Glutamatergic neuron (in vitro differentiated cells): ENCODE measurements at regions not wholly inside any gene's neighbourhood (a gene's known extent, or its start where the extent isn't known, plus 50 kb on each side); places are given as distances from the start of the nearest gene placed in this dataset.

Source experiments
- DNase-seq: peaks from one replicate; pipeline ENCODE4 v3.0.0; 2022
- H3K27ac Mint-ChIP-seq: one replicate; pipeline ENCODE4 v1.8.0; 2020; ENCODE audit warnings: mild to moderate bottlenecking, mixed read lengths, inconsistent platforms; ENCODE audit not compliant: unreplicated experiment
- H3K27me3 Mint-ChIP-seq: one replicate; pipeline ENCODE4 v1.8.0; 2020; ENCODE audit warnings: mild to moderate bottlenecking, moderate library complexity, mixed read lengths, inconsistent platforms; ENCODE audit not compliant: unreplicated experiment
- H3K36me3 Mint-ChIP-seq: one replicate; pipeline ENCODE4 v1.8.0; 2020; ENCODE audit warnings: mild to moderate bottlenecking, mixed read lengths, inconsistent platforms; ENCODE audit not compliant: unreplicated experiment
- H3K4me1 Mint-ChIP-seq: one replicate; pipeline ENCODE4 v1.8.0; 2020; ENCODE audit warnings: mild to moderate bottlenecking, low read depth, mixed read lengths, inconsistent platforms; ENCODE audit not compliant: unreplicated experiment
- H3K4me3 Mint-ChIP-seq: one replicate; pipeline ENCODE4 v1.8.0; 2020; ENCODE audit warnings: mild to moderate bottlenecking, mixed read lengths, inconsistent platforms; ENCODE audit not compliant: unreplicated experiment
- H3K9me3 Mint-ChIP-seq: one replicate; pipeline ENCODE4 v1.8.0; 2020; ENCODE audit warnings: mild to moderate bottlenecking, moderate library complexity, mixed read lengths, inconsistent platforms; ENCODE audit not compliant: unreplicated experiment
- CTCF ChIP-seq: fragments of 200-600 bp; sonication (generic); IDR thresholded peaks from one replicate; pipeline ENCODE4 v1.5.0; 2021; ENCODE audit not compliant: partially characterized antibody, unreplicated experiment

DNA sequence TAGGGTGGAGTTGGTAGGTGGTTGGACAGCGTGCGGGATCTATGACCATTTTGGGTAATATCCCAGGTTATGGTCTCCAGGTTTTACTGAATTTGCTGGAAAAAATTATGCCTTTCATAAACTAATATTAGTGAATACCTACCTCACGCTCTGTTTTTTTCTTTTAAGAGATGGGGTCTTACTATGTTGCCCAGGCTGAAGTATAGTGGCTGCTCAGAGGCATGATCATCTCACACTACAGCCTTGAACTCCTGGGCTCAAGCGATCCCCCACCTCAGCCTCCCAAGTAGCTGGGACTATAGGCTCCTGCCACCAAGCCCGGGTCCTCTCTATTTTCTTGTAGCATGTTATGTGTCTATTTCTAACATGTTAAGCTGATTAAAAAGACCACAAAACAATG lies 100.2 kb downstream of the RHOU start:
- H3K9me3 Mint-ChIP-seq = no peaks in the 10 kb centered on the region
- no peak overlapping the region for H3K4me3 Mint-ChIP-seq
- H3K36me3 Mint-ChIP-seq = no peaks in the 10 kb centered on the region
- peaks cover 3% of the 10 kb centered on the region for H3K27me3 Mint-ChIP-seq
- no peak overlapping the region for H3K27ac Mint-ChIP-seq
- no peak for TF ChIP-seq CTCF
- H3K4me1 Mint-ChIP-seq = peaks cover 11% of the 10 kb centered on the region
- DNase-seq = no peak

- DNase-seq = no peak
- no peak for TF ChIP-seq CTCF
- no peak overlapping the region for H3K27ac Mint-ChIP-seq
- H3K9me3 Mint-ChIP-seq = no peaks in the 10 kb centered on the region
- H3K4me1 Mint-ChIP-seq = peaks cover 11% of the 10 kb centered on the region
- H3K4me3 Mint-ChIP-seq = no peak overlapping the region
- no peaks in the 10 kb centered on the region for H3K36me3 Mint-ChIP-seq
- H3K27me3 Mint-ChIP-seq = peaks cover 3% of the 10 kb centered on the region
These were observed 100.6 kb downstream of the RHOU start for GRCh38 chr1:228835911-228836310.

- Mint-ChIP-seq H3K9me3 (no peaks in the 10 kb centered on the region), H3K4me3 (no peak overlapping the region), H3K27ac (no peak overlapping the region), H3K4me1 (peaks cover 11% of the 10 kb centered on the region), H3K36me3 (no peaks in the 10 kb centered on the region), H3K27me3 (peaks cover 3% of the 10 kb centered on the region)
- DNase-seq = no peak
- no peak for TF ChIP-seq CTCF
These were observed 101.1 kb downstream of the RHOU start for GRCh38 chr1:228836427-228836826.

DNA sequence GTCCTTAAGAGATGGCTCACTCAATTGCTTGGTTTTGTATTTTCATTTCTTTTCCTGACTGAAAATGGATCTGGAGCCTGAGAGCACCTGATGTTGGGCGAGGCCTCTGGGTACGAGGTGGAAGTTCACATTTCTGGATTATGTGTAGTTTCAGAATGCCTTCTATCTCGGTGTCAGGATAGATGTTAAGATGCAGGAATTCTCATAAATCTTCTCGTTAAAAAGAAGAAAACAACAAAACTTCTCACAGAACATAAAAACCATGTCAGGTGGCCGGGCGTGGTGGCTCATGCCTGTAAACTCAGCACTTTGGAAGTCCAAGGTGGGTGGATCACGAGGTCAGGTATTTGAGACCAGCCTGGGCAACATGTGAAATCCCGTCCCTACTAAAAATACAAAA lies 101.8 kb downstream of the RHOU start:
- Mint-ChIP-seq H3K9me3 (no peaks in the 10 kb centered on the region), H3K27me3 (peaks cover 3% of the 10 kb centered on the region), H3K4me3 (no peak overlapping the region), H3K27ac (no peak overlapping the region), H3K36me3 (no peaks in the 10 kb centered on the region), H3K4me1 (peaks cover 11% of the 10 kb centered on the region)
- no peak for DNase-seq
- TF ChIP-seq CTCF = no peak

- Mint-ChIP-seq H3K27ac (peak overlapping the region; percentile 50), H3K27me3 (peaks cover 3% of the 10 kb centered on the region), H3K36me3 (peaks cover 5% of the 10 kb centered on the region), H3K9me3 (peaks cover 4% of the 10 kb centered on the region), H3K4me1 (peaks cover 11% of the 10 kb centered on the region), H3K4me3 (no peak overlapping the region)
- DNase-seq = no peak
- no peak for TF ChIP-seq CTCF
These were observed 102.8 kb downstream of the RHOU start for GRCh38 chr1:228837817-228838716.
